OCI-LY3 (cell line): ENCODE measurements at regions not wholly inside any gene's neighbourhood (a gene's known extent, or its start where the extent isn't known, plus 50 kb on each side); places are given as distances from the start of the nearest gene placed in this dataset.

Experiments
- CTCF ChIP-seq: fragments of 200-600, 300-600 bp; sonication (generic); IDR thresholded peaks from 2 replicates; pipeline ENCODE4 v1.5.1; 2014; ENCODE audit warnings: antibody characterized with exemption, low read length, low read depth
- EZH2phosphoT487 ChIP-seq: fragments of 200-600 bp; shearing (Covaris generic); IDR thresholded peaks from 2 replicates; pipeline ENCODE4 v1.6.1; 2018; ENCODE audit warnings: antibody characterized with exemption, mixed run types, low read depth

GRCh38 chr22:48240148-48240934, 1477.9 kb downstream of the TBC1D22A start:
- TF ChIP-seq CTCF (no peak), EZH2phosphoT487 (no peak)
